Spleen (tissue), 7 donors: ENCODE measurements at regions not wholly inside any gene's neighbourhood (a gene's known extent, or its start where the extent isn't known, plus 50 kb on each side); places are given as distances from the start of the nearest gene placed in this dataset.

Experiments used
- CTCF ChIP-seq, 11 experiments: fragments of 200-600 bp in 7 of 11; fragments of 450-650 bp in 4 of 11; sonication (generic) in 4 of 11; IDR thresholded peaks in 8 of 11; conservative IDR thresholded peaks in 3 of 11; 1 replicate in 7 of 11; 2 replicates in 4 of 11; pipeline versions ENCODE4 v1.4.0 to v1.8.0; 2016 to 2021; ENCODE audit warnings: antibody characterized with exemption in 11 of 11, inconsistent platforms in 4 of 11, mild to moderate bottlenecking in 1 of 11
- POLR2A ChIP-seq, 3 donors: fragments of 450-650 bp; IDR thresholded peaks; one replicate each; pipeline ENCODE4 v1.5.1; 2017; ENCODE audit warnings: antibody characterized with exemption in 3 of 3, mild to moderate bottlenecking in 1 of 3
- POLR2AphosphoS5 ChIP-seq, 3 donors: sonication (generic); formaldehyde crosslinking; IDR thresholded peaks; one replicate each; pipeline ENCODE4 v1.5.1; 2017; ENCODE audit warnings: antibody characterized with exemption in 3 of 3
- donor health status: DM: no; HTN: no; CAD: no; lungs with moderate emphysema.
- donor health status: DM: no; HTN: no; CAD: no.
- donor health status: DM: no; HTN: no; CAD: no.

- TF ChIP-seq POLR2A (IDR thresholded peaks at IDR 0.05) (no peak), POLR2AphosphoS5 (IDR thresholded peaks at IDR 0.05) (no peak), CTCF (IDR thresholded peaks at IDR 0.05 in 8 of 11, conservative IDR thresholded peaks at IDR 0.05 in 3 of 11) (no peak)
These were observed 579.0 kb upstream of the STXBP6 start for GRCh38 chr14:25628978-25629377.
